GM10248 (cell line): ENCODE measurements at regions not wholly inside any gene's neighbourhood (a gene's known extent, or its start where the extent isn't known, plus 50 kb on each side); places are given as distances from the start of the nearest gene placed in this dataset.
"Not testable (repeated sequence)": the region's sequence is repeated elsewhere in the genome, so short reads cannot be mapped to it uniquely, and the experiment has no call there.

ENCODE experiments used
- CTCF ChIA-PET: fragments of 300-600 bp; sonication (Branson Sonifier 250); formaldehyde crosslinking; extraction: SDS; loops from one replicate; lab custom pipeline; 2021; ENCODE audit warnings: antibody characterized with exemption; lab: Yijun Ruan, JAX
- POLR2A ChIA-PET: fragments of 350-650 bp; sonication (Branson Sonifier 250); formaldehyde crosslinking; extraction: SDS; loops from one replicate; lab custom pipeline; 2020; ENCODE audit warnings: antibody characterized with exemption; lab: Yijun Ruan, JAX
- DNase-seq: peaks from one replicate; pipeline ENCODE4 v3.0.0; 2012; ENCODE audit errors: extremely low spot score
- CTCF ChIP-seq: IDR thresholded peaks from 2 replicates; pipeline ENCODE4 v1.5.1; 2012; ENCODE audit warnings: mild to moderate bottlenecking, low read depth; ENCODE audit errors: extremely low read depth, missing control alignments, control extremely low read depth

- TF ChIP-seq CTCF: no peak
- DNase-seq: no peak
- CTCF ChIA-PET: no interaction called here
- POLR2A ChIA-PET: no interaction called here
These were observed 101.6 kb upstream of the CTSV start for GRCh38 chr9:97140566-97140965.

- POLR2A ChIA-PET: no interaction called here
- no peak for DNase-seq
- no peak for TF ChIP-seq CTCF
- CTCF ChIA-PET: no interaction called here
These were observed 97.5 kb upstream of the CTSV start for GRCh38 chr9:97136421-97136820.

- POLR2A ChIA-PET, DNase-seq, CTCF ChIA-PET: not testable (repeated sequence)
These were observed 95.0 kb upstream of the CTSV start for GRCh38 chr9:97133966-97134365.

GRCh38 chr9:97132865-97133264 is 93.9 kb upstream of the CTSV start:
- ChIA-PET CTCF (no interaction called here), POLR2A (no interaction called here)
- DNase-seq: no peak
- no peak for TF ChIP-seq CTCF

- POLR2A ChIA-PET, CTCF ChIA-PET, DNase-seq: not testable (repeated sequence)
These were observed 91.9 kb upstream of the CTSV start for GRCh38 chr9:97130864-97131263.

- DNase-seq, POLR2A ChIA-PET, CTCF ChIA-PET: not testable (repeated sequence)
These were observed 91.4 kb upstream of the CTSV start for GRCh38 chr9:97130387-97130786.

- no peak for DNase-seq
- TF ChIP-seq CTCF: no peak
- ChIA-PET CTCF (no interaction called here), POLR2A (no interaction called here)
These were observed 90.0 kb upstream of the CTSV start for GRCh38 chr9:97128919-97129318.

- ChIA-PET POLR2A (no interaction called here), CTCF (no interaction called here)
- DNase-seq: no peak
- no peak for TF ChIP-seq CTCF
These were observed 85.3 kb upstream of the CTSV start for GRCh38 chr9:97124256-97124655.

GRCh38 chr9:97110696-97111095 is 71.8 kb upstream of the CTSV start:
- ChIA-PET POLR2A (no interaction called here), CTCF (interaction anchor here (1.7 kb wide), 1 partner anchor 253 kb away, joined by 15 read pairs; no protein-coding TSS in a partner anchor)
- DNase-seq: no peak
- no peak for TF ChIP-seq CTCF
